Activated gamma-delta T cell (primary cell): ENCODE measurements at regions not wholly inside any gene's neighbourhood (a gene's known extent, or its start where the extent isn't known, plus 50 kb on each side); places are given as distances from the start of the nearest gene placed in this dataset.

Source experiments
- DNase-seq: peaks from one replicate; lab custom pipeline; 2025; lab: John Stamatoyannopoulos, UW

GRCh38 chr2:195055996-195056395 is 601.0 kb upstream of the SLC39A10 start:
- no peak for DNase-seq

- no peak for DNase-seq
Measured at GRCh38 chr2:195051401-195051800, 605.6 kb upstream of the SLC39A10 start.

GRCh38 chr2:195049372-195050031 is 607.5 kb upstream of the SLC39A10 start:
- DNase-seq: no peak

- DNase-seq: no peak
Measured at GRCh38 chr2:195047955-195048354, 609.1 kb upstream of the SLC39A10 start.

GRCh38 chr2:195044801-195045200 is 612.2 kb upstream of the SLC39A10 start:
- DNase-seq: no peak

GRCh38 chr2:195038153-195038552 is 618.9 kb upstream of the SLC39A10 start:
- no peak for DNase-seq

- DNase-seq: no peak
Measured at GRCh38 chr2:195037045-195037444, 620.0 kb upstream of the SLC39A10 start.

GRCh38 chr2:195031411-195031810 is 625.6 kb upstream of the SLC39A10 start:
- DNase-seq: no peak

GRCh38 chr2:195029804-195030654 is 627.0 kb upstream of the SLC39A10 start:
- DNase-seq: no peak

- DNase-seq: no peak
Measured at GRCh38 chr2:195027947-195028346, 629.1 kb upstream of the SLC39A10 start.

- DNase-seq: no peak
Measured at GRCh38 chr2:195026261-195026660, 630.8 kb upstream of the SLC39A10 start.

GRCh38 chr2:195022508-195022830 is 634.6 kb upstream of the SLC39A10 start:
- DNase-seq: no peak

GRCh38 chr2:195021711-195022507 is 635.1 kb upstream of the SLC39A10 start:
- no peak for DNase-seq

- DNase-seq: no peak
Measured at GRCh38 chr2:195018462-195018861, 638.6 kb upstream of the SLC39A10 start.

GRCh38 chr2:195017890-195018289 is 639.1 kb upstream of the SLC39A10 start:
- DNase-seq: no peak

- no peak for DNase-seq
Measured at GRCh38 chr2:195016841-195017240, 640.2 kb upstream of the SLC39A10 start.

GRCh38 chr2:195009202-195009601 is 647.8 kb upstream of the SLC39A10 start:
- no peak for DNase-seq

GRCh38 chr2:195006856-195007255 is 650.2 kb upstream of the SLC39A10 start:
- no peak for DNase-seq

- DNase-seq: no peak
Measured at GRCh38 chr2:195003881-195004471, 653.0 kb upstream of the SLC39A10 start.

GRCh38 chr2:195001924-195002323 is 655.1 kb upstream of the SLC39A10 start:
- no peak for DNase-seq

- no peak for DNase-seq
Measured at GRCh38 chr2:194999771-195000170, 657.3 kb upstream of the SLC39A10 start.

- DNase-seq: no peak
Measured at GRCh38 chr2:194992648-194993047, 664.4 kb upstream of the SLC39A10 start.
